SK-N-SH treated with all-trans-retinoic acid at 6 μM for 48 hours (cell line): ENCODE measurements at regions not wholly inside any gene's neighbourhood (a gene's known extent, or its start where the extent isn't known, plus 50 kb on each side); places are given as distances from the start of the nearest gene placed in this dataset.

ENCODE experiments used
- ARNTL ChIP-seq: fragments of 450-650 bp; formaldehyde crosslinking; IDR thresholded peaks from 2 replicates; pipeline ENCODE4 v1.5.0; 2020; ENCODE audit warnings: low read depth, mild to moderate bottlenecking, moderate library complexity, borderline replicate concordance
- CREB5 ChIP-seq: fragments of 250-450 bp; sonication (Bioruptor Pico); IDR thresholded peaks from 2 replicates; pipeline ENCODE4 v1.5.1; 2020; ENCODE audit warnings: low read depth, mild to moderate bottlenecking, moderate library complexity
- CSRNP3 ChIP-seq: fragments of 250-450 bp; sonication (Bioruptor Pico); IDR thresholded peaks from 2 replicates; pipeline ENCODE4 v1.5.1; 2021; ENCODE audit warnings: mild to moderate bottlenecking, moderate library complexity
- ESRRG ChIP-seq: fragments of 250-450 bp; sonication (Bioruptor Pico); IDR thresholded peaks from 2 replicates; pipeline ENCODE4 v1.6.1; 2021; ENCODE audit warnings: mild to moderate bottlenecking
- GLIS3 ChIP-seq: fragments of 250-450 bp; sonication (Bioruptor Pico); IDR thresholded peaks from 2 replicates; pipeline ENCODE4 v1.5.0; 2020; ENCODE audit warnings: mild to moderate bottlenecking, moderate library complexity
- PATZ1 ChIP-seq: fragments of 250-450 bp; sonication (Bioruptor Pico); IDR thresholded peaks from 2 replicates; pipeline ENCODE4 v1.8.0; 2020; ENCODE audit warnings: mild to moderate bottlenecking, moderate library complexity, borderline replicate concordance
- POU6F1 ChIP-seq: fragments of 250-450 bp; sonication (Bioruptor Pico); IDR thresholded peaks from 2 replicates; pipeline ENCODE4 v1.8.0; 2021; ENCODE audit warnings: low read depth, mild to moderate bottlenecking, moderate library complexity, borderline replicate concordance
- RARB ChIP-seq: fragments of 250-450 bp; sonication (Bioruptor Pico); IDR thresholded peaks from 2 replicates; pipeline ENCODE4 v1.8.0; 2021; ENCODE audit warnings: mild to moderate bottlenecking, moderate library complexity
- TOX ChIP-seq: fragments of 250-450 bp; sonication (Bioruptor Pico); IDR thresholded peaks from 2 replicates; pipeline ENCODE4 v1.8.0; 2021; ENCODE audit warnings: mild to moderate bottlenecking, moderate library complexity, borderline replicate concordance
- ZFP3 ChIP-seq: fragments of 250-450 bp; sonication (Bioruptor Pico); IDR thresholded peaks from 2 replicates; pipeline ENCODE4 v1.5.0; 2020; ENCODE audit warnings: mild to moderate bottlenecking, moderate library complexity
- ZNF565 ChIP-seq: fragments of 450-650 bp; formaldehyde crosslinking; conservative IDR thresholded peaks from 2 replicates; pipeline ENCODE4 v1.5.0; 2020; ENCODE audit warnings: low read depth, mild to moderate bottlenecking, moderate library complexity

- TF ChIP-seq TOX (CRISPR knock-in tag) (no peak), ESRRG (CRISPR knock-in tag) (no peak), ZNF565 (CRISPR knock-in tag) (no peak), PATZ1 (CRISPR knock-in tag) (no peak), RARB (no peak), POU6F1 (CRISPR knock-in tag) (no peak), ARNTL (no peak), CSRNP3 (CRISPR knock-in tag) (no peak), GLIS3 (CRISPR knock-in tag) (no peak), CREB5 (CRISPR knock-in tag) (no peak), ZFP3 (CRISPR knock-in tag) (no peak)
Measured at GRCh38 chr17:69722518-69722917, 308.0 kb downstream of the MAP2K6 start.
